ENCODE measurements at regions not wholly inside any gene's neighbourhood (a gene's known extent, or its start where the extent isn't known, plus 50 kb on each side); places are given as distances from the start of the nearest gene placed in this dataset.

GRCh38 chr5:105726093-105726492, 1944.6 kb downstream of the EFNA5 start:
- no peaks in the 10 kb centered on the region for H3K36me3 Mint-ChIP-seq (ENCODE audit: low read depth)
- no peak for ATAC-seq (ENCODE audit: low read depth)
- no peak overlapping the region for H3K4me3 Mint-ChIP-seq
- TF ChIP-seq CTCF (IDR thresholded peaks at IDR 0.05): no peak
- no peak for DNase-seq
- no peak overlapping the region for H3K27ac Mint-ChIP-seq
- peaks cover 5% of the 10 kb centered on the region for H3K9me3 Mint-ChIP-seq
- no peaks in the 10 kb centered on the region for H3K4me1 Mint-ChIP-seq
- CTCF ChIA-PET: no interaction called here
- POLR2A ChIA-PET: no interaction called here
- H3K27me3 Mint-ChIP-seq: no peaks in the 10 kb centered on the region
- intact Hi-C loops (cut with micrococcal nuclease): no loop called here

DNA sequence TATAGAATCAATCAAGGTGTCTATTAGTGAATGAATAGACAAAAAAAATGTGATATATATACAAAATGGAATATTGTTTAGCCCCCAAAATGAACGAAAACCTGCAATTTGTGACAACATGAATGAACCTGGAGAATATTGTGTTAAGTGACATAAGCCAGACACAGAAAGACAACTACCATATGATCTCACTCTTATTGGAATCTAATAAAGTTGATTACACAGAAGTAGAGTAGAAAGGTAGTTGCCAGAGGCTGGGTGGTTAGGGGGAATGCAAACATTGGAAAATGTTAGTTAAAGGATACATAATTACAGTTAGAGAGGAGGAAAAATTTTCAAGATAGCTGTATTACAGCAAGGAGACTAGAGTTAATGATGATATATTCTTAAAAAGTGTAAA, 1962.3 kb downstream of the EFNA5 start:
- intact Hi-C loops (cut with micrococcal nuclease): no loop called here
- H3K4me3 Mint-ChIP-seq: no peak overlapping the region
- H3K4me1 Mint-ChIP-seq: no peaks in the 10 kb centered on the region
- no peak overlapping the region for H3K27ac Mint-ChIP-seq
- H3K36me3 Mint-ChIP-seq (ENCODE audit: low read depth): no peaks in the 10 kb centered on the region
- ATAC-seq (ENCODE audit: low read depth) (no peak), DNase-seq (no peak)
- H3K27me3 Mint-ChIP-seq: no peaks in the 10 kb centered on the region
- TF ChIP-seq CTCF (IDR thresholded peaks at IDR 0.05): no peak
- no peaks in the 10 kb centered on the region for H3K9me3 Mint-ChIP-seq
- ChIA-PET POLR2A (no interaction called here), CTCF (no interaction called here)

DNA sequence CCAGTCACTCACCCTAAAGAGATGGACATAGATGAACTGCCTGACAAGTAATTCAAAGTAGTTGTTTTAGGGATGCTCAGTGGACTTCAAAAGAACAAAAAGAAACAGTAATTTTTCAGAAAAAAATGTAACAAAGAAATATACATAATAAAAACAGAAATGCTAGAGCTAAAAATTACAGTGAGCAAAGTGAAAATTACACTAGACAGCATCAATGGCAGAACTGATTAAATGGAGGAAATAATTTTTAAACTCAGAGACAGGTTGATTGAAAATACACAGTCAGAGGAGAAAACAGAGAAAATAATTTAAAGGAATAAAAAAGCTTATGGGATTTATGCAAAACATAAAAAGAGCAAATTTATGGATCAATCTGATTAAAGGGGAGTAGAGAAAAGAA, 1968.4 kb downstream of the EFNA5 start:
- ChIA-PET CTCF (no interaction called here), POLR2A (no interaction called here)
- no peak for TF ChIP-seq CTCF (IDR thresholded peaks at IDR 0.05)
- intact Hi-C loops (cut with micrococcal nuclease): no loop called here
- H3K27ac Mint-ChIP-seq: no peak overlapping the region
- ATAC-seq (ENCODE audit: low read depth): no peak
- DNase-seq: no peak
- H3K36me3 Mint-ChIP-seq (ENCODE audit: low read depth): no peaks in the 10 kb centered on the region
- no peak overlapping the region for H3K4me3 Mint-ChIP-seq
- no peaks in the 10 kb centered on the region for H3K27me3 Mint-ChIP-seq
- H3K9me3 Mint-ChIP-seq: peaks cover 17% of the 10 kb centered on the region
- no peaks in the 10 kb centered on the region for H3K4me1 Mint-ChIP-seq

- ATAC-seq (ENCODE audit: low read depth) (no peak), DNase-seq (no peak)
- peaks cover 15% of the 10 kb centered on the region for H3K9me3 Mint-ChIP-seq
- ChIA-PET CTCF (no interaction called here), POLR2A (no interaction called here)
- H3K36me3 Mint-ChIP-seq (ENCODE audit: low read depth): no peaks in the 10 kb centered on the region
- H3K4me3 Mint-ChIP-seq: no peak overlapping the region
- H3K27ac Mint-ChIP-seq: no peak overlapping the region
- no peaks in the 10 kb centered on the region for H3K4me1 Mint-ChIP-seq
- no peaks in the 10 kb centered on the region for H3K27me3 Mint-ChIP-seq
- intact Hi-C loops (cut with micrococcal nuclease): no loop called here
- TF ChIP-seq CTCF (IDR thresholded peaks at IDR 0.05): no peak
These were observed 1974.3 kb downstream of the EFNA5 start for GRCh38 chr5:105696440-105696839.

DNA sequence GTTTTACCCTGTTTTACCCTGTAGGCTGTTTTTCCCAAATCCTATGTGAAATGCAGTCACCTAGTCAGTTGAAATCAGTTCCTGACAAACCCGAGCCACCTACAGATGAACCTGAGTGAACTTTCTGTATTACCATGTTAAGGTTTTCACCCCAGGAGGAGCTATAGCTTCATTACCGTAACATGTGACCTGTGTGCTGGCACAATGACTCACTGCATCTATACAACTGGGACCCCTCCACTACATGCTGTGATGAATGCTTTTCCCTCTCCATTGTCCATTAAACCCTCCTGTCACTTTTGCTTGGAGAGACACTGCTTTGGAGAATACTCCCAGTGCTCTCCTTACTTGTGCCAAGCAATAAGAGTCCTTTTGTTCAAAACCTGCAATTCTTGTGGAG, 1974.8 kb downstream of the EFNA5 start:
- intact Hi-C loops (cut with micrococcal nuclease): no loop called here
- Mint-ChIP-seq H3K4me1 (no peaks in the 10 kb centered on the region), H3K9me3 (peaks cover 10% of the 10 kb centered on the region), H3K36me3 (ENCODE audit: low read depth) (no peaks in the 10 kb centered on the region), H3K4me3 (no peak overlapping the region), H3K27me3 (no peaks in the 10 kb centered on the region), H3K27ac (no peak overlapping the region)
- POLR2A ChIA-PET: no interaction called here
- ATAC-seq (ENCODE audit: low read depth) (no peak), DNase-seq (no peak)
- CTCF ChIA-PET: no interaction called here
- no peak for TF ChIP-seq CTCF (IDR thresholded peaks at IDR 0.05)

Measured in activated B cell treated with CpG ODN at 0.5 μM for 24 hours (primary cell).